Prostate gland (tissue), 2 donors: ENCODE measurements at regions not wholly inside any gene's neighbourhood (a gene's known extent, or its start where the extent isn't known, plus 50 kb on each side); places are given as distances from the start of the nearest gene placed in this dataset.

Source experiments
- DNase-seq: peaks from one replicate; pipeline ENCODE4 v3.0.0-alpha.2; 2019; ENCODE audit warnings: low spot score
- H3K27ac ChIP-seq, 2 donors: fragments of 200-600 bp; sonication (generic); 2 replicates each; pipeline ENCODE4 v1.5.1; 2017 to 2019
- H3K27me3 ChIP-seq: fragments of 200-600 bp; sonication (generic); replicated peaks from 2 replicates; pipeline ENCODE4 v1.5.1; 2019; ENCODE audit not compliant: insufficient read depth
- H3K36me3 ChIP-seq, 2 donors: fragments of 200-600 bp; sonication (generic); 1 replicate in 1 of 2; 2 replicates in 1 of 2; pipeline versions ENCODE4 v1.5.1 to v1.8.1; 2017 to 2019
- H3K4me1 ChIP-seq: fragments of 200-600 bp; sonication (generic); replicated peaks from 2 replicates; pipeline ENCODE4 v1.5.1; 2019
- H3K4me3 ChIP-seq, 2 donors: fragments of 200-600 bp; sonication (generic); 2 replicates each; pipeline ENCODE4 v1.5.1; 2017 to 2019
- H3K9me3 ChIP-seq: fragments of 200-600 bp; sonication (generic); 2 replicates; pipeline ENCODE4 v1.5.1; 2017
- POLR2A ChIP-seq: fragments of 450-650 bp; IDR thresholded peaks from one replicate; pipeline ENCODE4 v1.6.1; 2016; ENCODE audit warnings: antibody characterized with exemption, mild to moderate bottlenecking
- POLR2AphosphoS5 ChIP-seq: sonication (generic); formaldehyde crosslinking; IDR thresholded peaks from one replicate; pipeline ENCODE4 v1.6.1; 2017; ENCODE audit warnings: antibody characterized with exemption
- WGBS: methylation state at CpG from one replicate; pipeline ENCODE4 v1.1.5; 2018; 5-methylcytosine and 5-hydroxymethylcytosine counted together
- intact Hi-C: fragments of 100-400 bp; cut with DNase I; formaldehyde crosslinking; loops from one replicate; pipeline ENCODE4 v1.14.2; 2022
- TF ChIP-seq, protein P1 (sequence below), 4 experiments: fragments of 200-600 bp in 2 of 4; fragments of 450-650 bp in 2 of 4; sonication (generic) in 2 of 4; IDR thresholded peaks; 1 replicate in 3 of 4; 2 replicates in 1 of 4; pipeline ENCODE4 v1.5.1; 2016 to 2019; ENCODE audit warnings: antibody characterized with exemption in 4 of 4, mild to moderate bottlenecking in 2 of 4, moderate library complexity in 2 of 4

DNA sequence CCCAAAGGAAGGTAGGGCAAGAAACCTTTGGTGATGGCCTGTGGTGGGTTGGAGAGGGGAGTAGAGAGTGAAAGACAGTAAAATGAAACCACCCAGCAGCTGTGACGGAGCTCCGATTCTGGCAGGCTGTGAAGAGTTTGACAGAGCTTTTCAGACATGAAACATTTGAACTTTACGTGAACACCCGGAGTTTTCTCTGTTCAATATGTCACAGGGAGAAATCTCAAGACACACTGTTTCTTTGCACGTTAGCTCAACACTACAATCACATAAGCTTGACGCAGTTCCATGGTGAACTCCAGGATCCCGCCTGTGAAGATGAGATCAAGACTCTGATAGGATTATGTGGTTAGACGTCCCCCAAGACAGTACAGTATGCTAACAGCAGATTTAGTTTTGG is 79.6 kb upstream of the CDH11 start:
- no peak for DNase-seq
- no peaks in the 10 kb centered on the region for H3K9me3 ChIP-seq
- 55% methylated on average over 8 of the region's 8 CpGs for WGBS
- no peaks in the 10 kb centered on the region for H3K4me1 ChIP-seq
- intact Hi-C loops, result no loop called here
- no peak overlapping the region for H3K27ac ChIP-seq
- H3K36me3 ChIP-seq, result no peaks in the 10 kb centered on the region
- H3K4me3 ChIP-seq, result no peak overlapping the region
- no peaks in the 10 kb centered on the region for H3K27me3 ChIP-seq
- TF ChIP-seq, protein P1, sequence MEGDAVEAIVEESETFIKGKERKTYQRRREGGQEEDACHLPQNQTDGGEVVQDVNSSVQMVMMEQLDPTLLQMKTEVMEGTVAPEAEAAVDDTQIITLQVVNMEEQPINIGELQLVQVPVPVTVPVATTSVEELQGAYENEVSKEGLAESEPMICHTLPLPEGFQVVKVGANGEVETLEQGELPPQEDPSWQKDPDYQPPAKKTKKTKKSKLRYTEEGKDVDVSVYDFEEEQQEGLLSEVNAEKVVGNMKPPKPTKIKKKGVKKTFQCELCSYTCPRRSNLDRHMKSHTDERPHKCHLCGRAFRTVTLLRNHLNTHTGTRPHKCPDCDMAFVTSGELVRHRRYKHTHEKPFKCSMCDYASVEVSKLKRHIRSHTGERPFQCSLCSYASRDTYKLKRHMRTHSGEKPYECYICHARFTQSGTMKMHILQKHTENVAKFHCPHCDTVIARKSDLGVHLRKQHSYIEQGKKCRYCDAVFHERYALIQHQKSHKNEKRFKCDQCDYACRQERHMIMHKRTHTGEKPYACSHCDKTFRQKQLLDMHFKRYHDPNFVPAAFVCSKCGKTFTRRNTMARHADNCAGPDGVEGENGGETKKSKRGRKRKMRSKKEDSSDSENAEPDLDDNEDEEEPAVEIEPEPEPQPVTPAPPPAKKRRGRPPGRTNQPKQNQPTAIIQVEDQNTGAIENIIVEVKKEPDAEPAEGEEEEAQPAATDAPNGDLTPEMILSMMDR (IDR thresholded peaks at IDR 0.05), result no peak
- TF ChIP-seq POLR2AphosphoS5, result no peak
- TF ChIP-seq POLR2A, result no peak

DNA sequence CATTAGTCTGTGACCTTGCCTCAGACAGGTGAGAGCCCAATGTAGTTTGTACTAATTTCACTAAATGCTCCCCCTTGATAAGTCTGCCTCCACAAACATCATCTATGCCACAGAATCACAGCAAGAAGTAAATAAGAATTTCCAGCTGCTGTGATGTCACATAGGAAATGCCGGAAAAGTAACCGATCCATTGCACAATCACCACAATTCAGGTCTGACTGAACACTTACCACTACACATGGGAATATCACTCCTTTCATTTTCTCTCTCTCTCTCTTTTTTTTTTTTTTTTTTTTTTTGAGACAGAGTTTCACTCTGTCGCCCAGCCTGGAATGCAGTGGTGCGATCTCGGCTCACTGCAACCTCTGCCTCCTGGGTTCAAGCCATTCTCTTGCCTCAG is 79.0 kb upstream of the CDH11 start:
- H3K36me3 ChIP-seq, result no peaks in the 10 kb centered on the region
- WGBS, result 90% methylated on average over 5 of the region's 5 CpGs
- TF ChIP-seq POLR2A, result no peak
- no peaks in the 10 kb centered on the region for H3K4me1 ChIP-seq
- DNase-seq, result no peak
- no peaks in the 10 kb centered on the region for H3K9me3 ChIP-seq
- intact Hi-C loops, result no loop called here
- no peaks in the 10 kb centered on the region for H3K27me3 ChIP-seq
- no peak overlapping the region for H3K4me3 ChIP-seq
- no peak overlapping the region for H3K27ac ChIP-seq

DNA sequence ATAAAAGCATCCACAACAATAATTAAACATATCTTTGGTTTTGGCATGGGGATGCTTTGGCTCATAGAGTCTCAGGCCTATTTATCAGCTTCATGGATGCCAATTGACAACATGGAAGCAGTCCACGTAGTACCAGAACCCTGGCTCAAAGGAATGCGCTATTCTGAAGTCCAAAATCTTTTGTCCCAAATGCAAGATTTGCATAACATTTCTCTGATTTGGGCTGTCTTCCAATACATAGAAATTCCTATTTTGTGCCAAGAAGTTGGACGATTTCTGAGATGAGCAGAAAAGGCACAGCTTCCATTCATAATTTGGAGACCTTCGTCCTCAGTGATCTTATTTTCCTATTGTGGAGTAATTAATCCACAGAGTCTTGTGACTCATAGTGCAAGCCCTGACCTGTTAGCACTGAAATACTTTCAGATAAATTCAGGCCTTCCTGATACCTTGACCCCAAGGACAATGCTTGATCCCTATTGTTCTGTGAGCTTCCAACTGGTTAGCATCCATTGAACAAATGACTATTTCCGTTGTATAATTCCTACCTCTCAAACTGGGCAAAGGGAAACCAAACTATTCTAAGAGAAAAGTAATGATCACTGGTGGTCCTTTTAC is 78.4 kb upstream of the CDH11 start:
- Histone ChIP-seq H3K27ac (no peak overlapping the region), H3K4me3 (no peak overlapping the region), H3K9me3 (no peaks in the 10 kb centered on the region), H3K4me1 (no peaks in the 10 kb centered on the region), H3K27me3 (no peaks in the 10 kb centered on the region), H3K36me3 (no peaks in the 10 kb centered on the region)
- intact Hi-C loops, result no loop called here
- 93% methylated on average over 5 of the region's 5 CpGs for WGBS
- TF ChIP-seq POLR2AphosphoS5 (no peak), POLR2A (no peak)
- TF ChIP-seq, protein P1 (IDR thresholded peaks at IDR 0.05), result no peak
- no peak for DNase-seq

DNA sequence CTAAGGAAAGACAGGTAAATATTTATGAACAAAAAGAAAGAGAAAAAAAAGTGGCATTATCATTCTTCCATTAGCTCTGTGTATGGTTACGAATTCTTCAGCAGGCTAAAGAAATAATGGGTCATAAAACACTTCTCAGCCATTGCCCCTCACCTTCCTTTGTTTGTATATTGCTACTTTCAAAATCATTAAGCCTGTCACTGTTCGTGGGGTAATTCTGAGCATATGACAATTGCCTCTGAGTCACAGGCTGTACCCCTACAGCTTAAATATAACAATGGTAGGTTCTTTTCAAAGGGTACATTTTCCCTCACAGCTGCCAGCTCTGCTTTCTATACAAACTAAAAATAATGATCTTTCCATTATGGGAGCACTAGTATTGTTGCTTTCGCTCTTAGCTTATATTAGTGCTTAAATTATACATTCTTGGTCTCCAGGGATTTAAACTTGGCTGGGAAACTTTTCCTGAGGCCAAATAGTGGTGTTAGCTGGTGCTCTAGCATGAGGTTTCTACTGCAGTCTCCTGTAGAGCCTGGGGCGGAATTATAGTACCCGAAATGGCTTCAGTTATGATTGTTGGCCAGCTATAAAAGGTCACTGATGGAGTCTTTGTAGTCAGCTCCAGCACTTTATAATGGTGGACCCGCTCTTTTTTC is 74.7 kb upstream of the CDH11 start:
- DNase-seq, result no peak
- Histone ChIP-seq H3K27ac (no peak overlapping the region), H3K36me3 (no peaks in the 10 kb centered on the region), H3K9me3 (no peaks in the 10 kb centered on the region), H3K27me3 (no peaks in the 10 kb centered on the region), H3K4me3 (no peak overlapping the region), H3K4me1 (no peaks in the 10 kb centered on the region)
- WGBS, result 48% methylated on average over 6 of the region's 6 CpGs
- intact Hi-C loops, result no loop called here
- TF ChIP-seq POLR2A (no peak), POLR2AphosphoS5 (no peak)
- TF ChIP-seq, protein P1 (IDR thresholded peaks at IDR 0.05), result no peak

DNA sequence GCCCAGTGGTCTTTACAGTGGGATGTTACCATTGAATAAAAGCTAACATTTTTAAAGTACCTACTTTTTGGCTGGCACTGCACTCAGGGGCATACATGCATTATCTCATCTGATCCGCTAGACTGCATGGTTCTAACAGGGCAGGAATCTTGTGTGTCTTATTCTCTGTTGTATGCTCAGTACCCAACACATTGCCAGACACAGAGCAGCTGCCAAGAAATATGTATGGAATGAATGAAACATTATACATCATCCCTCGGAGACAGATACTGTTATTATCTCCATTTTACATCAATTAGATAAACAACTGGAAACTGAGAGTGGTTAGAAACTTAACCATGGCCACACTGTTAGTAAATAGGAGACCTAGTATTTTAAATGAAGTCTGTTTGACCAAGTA is 74.1 kb upstream of the CDH11 start:
- no peaks in the 10 kb centered on the region for H3K27me3 ChIP-seq
- no peak for DNase-seq
- no peaks in the 10 kb centered on the region for H3K4me1 ChIP-seq
- TF ChIP-seq POLR2AphosphoS5 (no peak), POLR2A (no peak)
- TF ChIP-seq, protein P1 (IDR thresholded peaks at IDR 0.05), result no peak
- WGBS, result 46% methylated on average over 2 of the region's 2 CpGs
- H3K9me3 ChIP-seq, result no peaks in the 10 kb centered on the region
- intact Hi-C loops, result no loop called here
- H3K27ac ChIP-seq, result no peak overlapping the region
- H3K4me3 ChIP-seq, result no peak overlapping the region
- H3K36me3 ChIP-seq, result no peaks in the 10 kb centered on the region
